BLaER1 (cell line): ENCODE measurements at regions not wholly inside any gene's neighbourhood (a gene's known extent, or its start where the extent isn't known, plus 50 kb on each side); places are given as distances from the start of the nearest gene placed in this dataset.

Experiments
- H3K27ac ChIP-seq: shearing (Covaris generic); formaldehyde crosslinking; 2 replicates; pipeline ENCODE4 v1.8.1; 2022
- H3K27me3 ChIP-seq: shearing (Covaris generic); formaldehyde crosslinking; 2 replicates; pipeline ENCODE4 v1.8.1; 2022
- H3K36me3 ChIP-seq: shearing (Covaris generic); formaldehyde crosslinking; 2 replicates; pipeline ENCODE4 v1.8.1; 2022
- H3K4me1 ChIP-seq: shearing (Covaris generic); formaldehyde crosslinking; 2 replicates; pipeline ENCODE4 v1.8.1; 2022
- H3K4me2 ChIP-seq: shearing (Covaris generic); formaldehyde crosslinking; 2 replicates; pipeline ENCODE4 v1.8.1; 2022
- H3K4me3 ChIP-seq: shearing (Covaris generic); formaldehyde crosslinking; 2 replicates; pipeline ENCODE4 v1.8.1; 2022
- H3K9ac ChIP-seq: shearing (Covaris generic); formaldehyde crosslinking; 2 replicates; pipeline ENCODE4 v1.8.1; 2022
- H3K9me3 ChIP-seq: shearing (Covaris generic); formaldehyde crosslinking; 2 replicates; pipeline ENCODE4 v1.8.1; 2022
- H4K20me1 ChIP-seq: shearing (Covaris generic); formaldehyde crosslinking; 2 replicates; pipeline ENCODE4 v1.8.1; 2022
- Cebpa-rat ChIP-seq: shearing (Covaris generic); IDR thresholded peaks from 2 replicates; pipeline ENCODE4 v1.8.1; 2022

DNA sequence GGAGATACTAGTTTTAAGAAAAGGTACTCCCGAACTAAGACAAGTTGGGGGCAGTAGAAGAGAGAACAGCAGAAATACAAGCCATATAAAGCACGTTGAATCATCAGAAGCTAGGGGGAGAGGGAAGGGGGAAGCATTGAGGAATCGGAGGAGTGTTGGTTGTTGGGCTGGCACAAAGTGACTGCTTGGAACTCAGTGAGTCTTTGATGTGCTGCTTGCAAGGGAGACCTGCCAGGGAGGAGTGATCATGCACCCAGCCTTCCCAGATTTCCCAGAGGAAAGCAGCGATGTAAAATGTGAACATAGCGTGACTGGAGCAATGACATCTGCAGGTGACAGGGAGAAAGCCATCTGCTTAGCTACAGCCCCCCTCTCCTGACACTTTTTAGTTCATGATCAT lies 192.4 kb upstream of the IL12A start:
- no peak overlapping the region for H3K4me2 ChIP-seq
- H3K4me1 ChIP-seq = no peaks in the 10 kb centered on the region
- no peak overlapping the region for H3K9ac ChIP-seq
- H3K36me3 ChIP-seq = no peaks in the 10 kb centered on the region
- no peaks in the 10 kb centered on the region for H3K27me3 ChIP-seq
- TF ChIP-seq Cebpa-rat = no peak
- H3K27ac ChIP-seq = no peak overlapping the region
- no peak overlapping the region for H3K4me3 ChIP-seq
- no peaks in the 10 kb centered on the region for H3K9me3 ChIP-seq
- no peaks in the 10 kb centered on the region for H4K20me1 ChIP-seq

DNA sequence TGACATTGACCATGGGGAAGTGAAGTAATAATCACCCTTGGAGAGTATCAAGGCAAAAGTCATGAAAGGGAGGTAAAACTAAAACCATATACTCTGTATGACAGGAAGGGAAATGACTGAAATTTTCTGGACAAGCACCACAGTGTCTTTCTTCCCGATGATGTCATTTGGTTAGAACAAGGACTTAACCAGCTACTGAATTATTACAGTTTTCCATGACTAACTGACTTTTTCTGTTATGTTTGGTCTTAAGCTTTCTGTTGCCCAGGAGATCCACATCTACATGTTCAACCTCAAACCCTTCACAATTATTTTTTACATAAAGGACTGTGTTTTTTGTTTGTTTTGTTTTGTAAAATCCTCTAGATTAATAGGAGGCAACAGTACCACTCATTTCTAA lies 191.9 kb upstream of the IL12A start:
- H3K4me3 ChIP-seq = no peak overlapping the region

DNA sequence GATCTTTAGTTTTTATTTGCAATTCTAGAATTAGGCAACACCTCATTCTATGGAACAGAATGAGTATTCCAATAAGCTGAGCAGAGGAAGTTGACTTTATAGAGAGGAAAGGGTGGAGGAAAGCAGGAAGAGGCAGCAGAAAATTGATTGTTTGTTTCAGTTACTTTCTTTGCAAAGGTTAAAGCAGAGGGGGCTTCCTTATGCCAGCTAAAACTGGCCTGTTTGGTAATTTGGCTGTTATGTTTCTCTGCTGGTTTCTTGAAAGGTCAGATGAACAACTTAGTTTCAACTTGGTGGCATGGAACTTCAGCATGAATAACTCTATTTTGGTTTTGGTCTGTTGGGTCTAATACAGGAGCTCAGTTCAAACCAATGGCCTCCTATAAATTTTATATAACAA lies 190.9 kb upstream of the IL12A start:
- no peak overlapping the region for H3K9ac ChIP-seq
- no peaks in the 10 kb centered on the region for H3K9me3 ChIP-seq
- no peak overlapping the region for H3K27ac ChIP-seq

More for the DNA sequence above, 191.9 kb upstream of the IL12A start:
- no peak overlapping the region for H3K27ac ChIP-seq
- no peaks in the 10 kb centered on the region for H3K9me3 ChIP-seq
- no peak overlapping the region for H3K4me2 ChIP-seq
- no peaks in the 10 kb centered on the region for H3K36me3 ChIP-seq
- no peak for TF ChIP-seq Cebpa-rat
- H3K27me3 ChIP-seq = no peaks in the 10 kb centered on the region
- no peaks in the 10 kb centered on the region for H3K4me1 ChIP-seq
- H3K9ac ChIP-seq = no peak overlapping the region
- H4K20me1 ChIP-seq = no peaks in the 10 kb centered on the region

DNA sequence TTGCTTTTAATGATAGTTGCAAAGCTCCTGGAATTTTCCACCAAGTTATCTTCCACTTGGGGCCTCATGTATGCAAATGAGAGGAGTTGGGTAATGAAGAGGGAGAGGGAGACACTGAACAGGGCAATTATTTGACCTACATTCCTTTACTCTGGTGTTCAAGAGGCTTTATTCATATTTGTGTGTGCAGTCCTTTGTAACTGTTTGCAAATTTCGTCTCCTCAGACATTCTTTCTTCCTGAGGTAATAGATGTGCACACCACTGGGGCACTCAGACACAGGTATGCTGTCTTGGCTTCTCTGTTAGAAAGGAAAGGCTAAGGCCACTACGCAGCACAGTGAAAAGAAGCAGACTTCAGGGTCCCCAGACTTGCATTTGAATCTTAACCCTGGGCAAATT lies 189.7 kb upstream of the IL12A start:
- H3K4me3 ChIP-seq = no peak overlapping the region
- H3K36me3 ChIP-seq = no peaks in the 10 kb centered on the region
- H3K4me2 ChIP-seq = no peak overlapping the region
- no peak overlapping the region for H3K27ac ChIP-seq
- H3K4me1 ChIP-seq = no peaks in the 10 kb centered on the region
- H4K20me1 ChIP-seq = no peaks in the 10 kb centered on the region
- no peaks in the 10 kb centered on the region for H3K27me3 ChIP-seq
- no peak for TF ChIP-seq Cebpa-rat
- H3K9me3 ChIP-seq = no peaks in the 10 kb centered on the region
- no peak overlapping the region for H3K9ac ChIP-seq

More for the DNA sequence above, 190.9 kb upstream of the IL12A start:
- H3K4me3 ChIP-seq = no peak overlapping the region
- no peaks in the 10 kb centered on the region for H3K36me3 ChIP-seq
- TF ChIP-seq Cebpa-rat = no peak
- no peaks in the 10 kb centered on the region for H3K27me3 ChIP-seq
- no peaks in the 10 kb centered on the region for H3K4me1 ChIP-seq
- H4K20me1 ChIP-seq = no peaks in the 10 kb centered on the region
- no peak overlapping the region for H3K4me2 ChIP-seq

DNA sequence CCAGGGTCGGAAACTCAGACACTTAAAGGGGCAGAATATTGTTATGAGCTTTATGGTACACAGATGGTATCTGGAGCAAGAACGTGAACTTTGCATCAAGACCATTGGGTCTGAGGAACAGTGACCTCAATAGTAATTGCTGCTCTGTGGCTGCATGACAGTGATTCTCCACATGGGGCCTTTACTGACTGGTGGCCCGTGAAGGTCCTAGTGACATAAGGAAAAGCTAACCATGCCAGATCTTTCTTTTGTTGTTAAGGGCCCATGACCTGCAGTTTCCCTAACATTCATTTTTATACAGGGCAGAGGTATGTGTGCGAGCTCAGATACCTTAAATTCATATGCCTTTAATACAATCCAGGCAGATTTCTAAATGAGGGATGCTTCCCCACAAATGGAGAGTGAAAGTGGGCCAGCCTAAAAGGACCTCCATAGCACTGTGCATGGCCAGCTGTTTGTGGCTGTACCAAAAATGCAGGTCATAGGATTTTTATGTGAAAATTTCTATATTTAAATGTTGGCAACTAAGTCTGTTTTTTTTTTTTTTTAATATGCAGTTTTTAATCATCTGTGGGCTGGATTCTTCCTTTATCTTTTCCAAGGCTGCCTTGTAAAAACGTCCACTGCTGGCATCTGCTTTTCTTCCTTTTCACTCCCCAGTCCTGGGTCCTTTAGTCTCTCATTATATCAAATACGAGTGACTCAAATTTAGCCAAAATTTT lies 188.0 kb upstream of the IL12A start:
- Histone ChIP-seq H3K4me1 (no peaks in the 10 kb centered on the region), H3K9me3 (no peaks in the 10 kb centered on the region), H3K36me3 (no peaks in the 10 kb centered on the region), H3K27me3 (no peaks in the 10 kb centered on the region), H4K20me1 (no peaks in the 10 kb centered on the region), H3K4me3 (no peak overlapping the region), H3K9ac (no peak overlapping the region), H3K4me2 (no peak overlapping the region), H3K27ac (no peak overlapping the region)
- no peak for TF ChIP-seq Cebpa-rat

DNA sequence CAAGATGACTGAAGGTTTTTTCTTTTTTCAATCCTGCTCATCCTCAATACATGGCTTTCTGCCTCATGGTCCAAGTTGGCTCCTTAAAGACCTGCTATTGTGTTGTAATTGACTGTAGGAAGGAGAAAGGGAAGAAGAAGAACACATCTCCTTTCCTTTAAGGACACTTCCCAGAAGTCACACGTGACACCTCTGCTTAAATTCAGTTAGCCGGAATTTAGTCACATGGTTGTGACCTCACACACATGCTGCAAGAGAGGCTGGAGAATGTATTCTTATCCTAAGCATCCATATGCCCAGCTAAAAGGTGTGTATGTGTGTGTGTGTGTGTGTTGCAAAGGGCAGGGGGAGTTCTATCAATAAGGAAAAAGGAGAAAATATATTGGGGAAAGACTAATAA lies 185.8 kb upstream of the IL12A start:
- no peak overlapping the region for H3K27ac ChIP-seq

DNA sequence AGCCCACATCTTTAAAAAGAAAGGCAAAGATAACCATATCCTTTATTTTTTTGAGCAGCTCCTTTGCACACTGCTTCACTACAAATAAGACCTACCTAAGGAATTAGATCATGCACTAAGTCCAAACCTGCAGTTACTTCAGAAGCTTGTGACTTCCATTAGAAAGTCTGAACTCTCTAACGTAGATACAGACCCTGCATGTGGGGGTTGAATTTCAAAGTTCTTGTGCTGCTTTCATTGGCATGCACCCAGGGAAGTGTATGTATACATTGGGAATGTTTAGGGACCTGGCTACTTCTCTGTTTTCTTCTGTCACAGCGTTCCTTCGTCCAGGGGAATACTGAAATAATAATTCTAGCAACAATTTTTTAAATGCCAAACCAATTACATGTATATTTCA lies 185.2 kb upstream of the IL12A start:
- TF ChIP-seq Cebpa-rat = no peak
- H4K20me1 ChIP-seq = no peaks in the 10 kb centered on the region
- no peaks in the 10 kb centered on the region for H3K4me1 ChIP-seq
- no peak overlapping the region for H3K4me3 ChIP-seq
- H3K36me3 ChIP-seq = no peaks in the 10 kb centered on the region
- no peaks in the 10 kb centered on the region for H3K9me3 ChIP-seq
- no peaks in the 10 kb centered on the region for H3K27me3 ChIP-seq
- no peak overlapping the region for H3K27ac ChIP-seq
- H3K4me2 ChIP-seq = no peak overlapping the region
- no peak overlapping the region for H3K9ac ChIP-seq

More for the DNA sequence above, 185.8 kb upstream of the IL12A start:
- no peak overlapping the region for H3K4me3 ChIP-seq
- H4K20me1 ChIP-seq = no peaks in the 10 kb centered on the region
- H3K4me1 ChIP-seq = no peaks in the 10 kb centered on the region
- no peak overlapping the region for H3K4me2 ChIP-seq
- H3K36me3 ChIP-seq = no peaks in the 10 kb centered on the region
- H3K9me3 ChIP-seq = no peaks in the 10 kb centered on the region
- H3K27me3 ChIP-seq = no peaks in the 10 kb centered on the region
- no peak for TF ChIP-seq Cebpa-rat
- no peak overlapping the region for H3K9ac ChIP-seq

DNA sequence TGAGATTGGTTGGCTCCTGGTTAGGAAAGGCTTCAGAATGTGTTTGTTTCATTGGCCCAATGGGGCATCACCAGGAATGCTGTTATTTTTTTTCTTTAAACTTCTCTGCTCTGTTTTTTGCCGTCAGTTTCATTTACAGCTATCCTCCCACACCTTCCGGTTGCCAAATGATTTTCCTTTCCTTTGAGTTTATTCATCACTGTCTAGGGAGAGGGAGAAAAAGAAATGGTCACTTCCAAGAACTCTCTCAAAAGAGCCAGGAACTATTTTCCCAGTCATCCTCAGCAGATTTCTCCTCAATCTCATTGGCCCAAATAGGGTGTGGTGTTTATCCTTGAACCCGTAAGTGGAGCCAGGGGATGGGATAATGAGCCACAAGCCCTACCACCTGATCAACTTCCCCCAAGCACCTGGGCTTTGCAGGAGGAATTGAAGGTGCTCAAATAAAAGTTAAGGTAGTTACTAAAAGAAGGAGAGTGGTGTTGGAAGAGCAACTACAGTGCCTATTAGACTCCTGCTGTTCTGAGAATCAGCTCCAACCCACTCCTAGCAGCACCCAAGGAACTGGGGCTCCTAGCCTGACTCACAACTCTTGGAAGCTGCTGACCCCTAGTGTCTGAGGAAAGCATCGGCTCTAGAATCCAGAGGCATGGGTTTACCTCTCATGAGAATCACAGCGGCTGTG lies 183.8 kb upstream of the IL12A start:
- Histone ChIP-seq H3K27ac (no peak overlapping the region), H3K4me3 (no peak overlapping the region), H3K4me2 (no peak overlapping the region), H3K27me3 (no peaks in the 10 kb centered on the region), H4K20me1 (no peaks in the 10 kb centered on the region), H3K36me3 (no peaks in the 10 kb centered on the region), H3K9me3 (no peaks in the 10 kb centered on the region), H3K4me1 (no peaks in the 10 kb centered on the region), H3K9ac (no peak overlapping the region)
- no peak for TF ChIP-seq Cebpa-rat

DNA sequence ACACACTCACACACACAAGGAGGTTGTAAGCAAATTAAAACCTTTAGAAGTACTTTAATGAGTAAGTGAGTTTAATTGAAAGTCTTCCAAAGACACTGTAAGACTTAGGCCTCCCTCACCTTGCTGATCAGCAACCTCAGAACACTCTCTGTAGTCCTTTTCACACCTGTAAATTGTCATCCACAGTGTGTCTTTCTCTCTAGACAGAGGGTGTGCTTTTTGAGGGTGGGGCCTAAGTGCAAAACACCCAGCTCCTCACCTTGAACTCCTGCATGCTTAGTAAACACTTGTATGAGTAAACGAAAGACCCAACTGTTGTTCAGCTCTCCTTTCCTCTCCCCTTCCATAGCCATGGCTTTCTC lies 183.2 kb upstream of the IL12A start:
- no peaks in the 10 kb centered on the region for H4K20me1 ChIP-seq
- no peak overlapping the region for H3K4me3 ChIP-seq
- no peak for TF ChIP-seq Cebpa-rat
- no peaks in the 10 kb centered on the region for H3K4me1 ChIP-seq
- H3K9ac ChIP-seq = no peak overlapping the region
- no peaks in the 10 kb centered on the region for H3K9me3 ChIP-seq
- no peaks in the 10 kb centered on the region for H3K27me3 ChIP-seq
- H3K4me2 ChIP-seq = no peak overlapping the region
- no peak overlapping the region for H3K27ac ChIP-seq
- no peaks in the 10 kb centered on the region for H3K36me3 ChIP-seq

DNA sequence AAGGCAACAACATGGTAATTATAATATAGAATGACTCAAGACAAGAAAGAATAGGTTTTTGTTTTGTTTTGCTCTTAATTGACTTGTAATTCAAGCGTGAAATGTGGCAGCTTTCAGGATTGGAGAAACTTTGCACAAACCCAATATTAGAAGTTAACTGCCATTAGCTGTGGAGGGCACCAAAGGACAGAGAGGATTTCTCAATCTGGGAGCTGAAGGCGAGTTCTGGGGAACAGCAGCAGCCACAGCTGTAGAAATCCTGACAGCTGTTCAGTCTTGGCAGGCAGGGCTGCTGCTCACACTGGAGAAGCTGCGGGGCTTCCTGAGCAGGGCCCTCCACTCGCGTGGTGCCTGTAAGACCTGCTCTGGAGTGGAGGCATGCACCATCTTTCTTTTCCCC lies 182.2 kb upstream of the IL12A start:
- H3K36me3 ChIP-seq = no peaks in the 10 kb centered on the region
- no peaks in the 10 kb centered on the region for H3K4me1 ChIP-seq
- no peak overlapping the region for H3K9ac ChIP-seq
- no peak overlapping the region for H3K4me3 ChIP-seq
- H3K4me2 ChIP-seq = no peak overlapping the region
- no peak overlapping the region for H3K27ac ChIP-seq
- H3K9me3 ChIP-seq = no peaks in the 10 kb centered on the region
- no peaks in the 10 kb centered on the region for H3K27me3 ChIP-seq
- no peak for TF ChIP-seq Cebpa-rat
- no peaks in the 10 kb centered on the region for H4K20me1 ChIP-seq
